IMR-90 (cell line): ENCODE measurements at regions not wholly inside any gene's neighbourhood (a gene's known extent, or its start where the extent isn't known, plus 50 kb on each side); places are given as distances from the start of the nearest gene placed in this dataset.

Source experiments
- ATAC-seq: fragments of 200-7000 bp; cut with Tn5 transposase; 2 replicates; pipeline ENCODE4 v1.9.1; 2020; ENCODE audit warnings: low read depth, mild to moderate bottlenecking, moderate library complexity
- BruUV-seq: library from RNA; stranded (reverse); fragments of 400-500 nt; replicated peaks from 2 replicates; lab custom pipeline; 2021; lab: Mats Ljungman, UMichigan
- CTCF ChIA-PET: fragments of 300-600 bp; formaldehyde crosslinking; extraction: SDS; loops from one replicate; lab custom pipeline; 2021; ENCODE audit warnings: antibody characterized with exemption; lab: Yijun Ruan, JAX
- POLR2A ChIA-PET: fragments of 300-600 bp; sonication (Branson Sonifier 250); formaldehyde crosslinking; loops from one replicate; lab custom pipeline; 2022; ENCODE audit warnings: antibody characterized with exemption; ENCODE audit not compliant: unreplicated experiment; lab: Charles Lee
- DNase-seq: peaks from one replicate; pipeline ENCODE4 v3.0.0; 2013
- H2AFZ ChIP-seq: replicated peaks from 2 replicates; pipeline ENCODE3; 2013; ENCODE audit warnings: low read length, mild to moderate bottlenecking; ENCODE audit not compliant: poor library complexity
- H2AK5ac ChIP-seq: 2 replicates; pipeline ENCODE4 v1.6.1; 2013; ENCODE audit warnings: low read depth, low read length, inconsistent platforms
- H2AK9ac ChIP-seq: replicated peaks from 2 replicates; pipeline ENCODE3; 2013; ENCODE audit warnings: mild to moderate bottlenecking, low read depth, low read length, moderate library complexity; ENCODE audit not compliant: poor library complexity
- H2BK120ac ChIP-seq: 2 replicates; pipeline ENCODE4 v1.6.1; 2013; ENCODE audit warnings: low read depth, low read length, inconsistent platforms
- H2BK15ac ChIP-seq: 3 replicates; pipeline ENCODE4 v1.6.1; 2013; ENCODE audit warnings: low read depth, low read length, inconsistent platforms
- H2BK20ac ChIP-seq: 2 replicates; pipeline ENCODE4 v1.6.1; 2013; ENCODE audit warnings: low read depth, mild to moderate bottlenecking, inconsistent platforms, low read length, moderate library complexity
- H2BK5ac ChIP-seq: 2 replicates; pipeline ENCODE4 v1.6.1; 2013; ENCODE audit warnings: mild to moderate bottlenecking, low read depth, low read length, inconsistent platforms; ENCODE audit not compliant: poor library complexity, severe bottlenecking
- H3K14ac ChIP-seq: replicated peaks from 2 replicates; pipeline ENCODE4 v1.6.1; 2013; ENCODE audit warnings: low read depth, low read length, inconsistent platforms
- H3K18ac ChIP-seq: 2 replicates; pipeline ENCODE4 v1.6.1; 2013; ENCODE audit warnings: low read depth, low read length, control low read depth
- H3K23ac ChIP-seq: 2 replicates; pipeline ENCODE4 v1.6.1; 2013; ENCODE audit warnings: low read depth, low read length, inconsistent platforms
- H3K27ac ChIP-seq: 2 replicates; pipeline ENCODE4 v1.5.1; 2013; ENCODE audit warnings: mild to moderate bottlenecking, control low read depth, low read length; ENCODE audit not compliant: insufficient read depth
- H3K27me3 ChIP-seq: 2 replicates; pipeline ENCODE4 v1.6.1; 2013; ENCODE audit warnings: low read length; ENCODE audit not compliant: control insufficient read depth, insufficient read depth
- H3K36me3 ChIP-seq: 2 replicates; pipeline ENCODE4 v1.6.1; 2013; ENCODE audit warnings: low read length, mixed read lengths; ENCODE audit not compliant: control insufficient read depth, insufficient read depth
- H3K4ac ChIP-seq: 2 replicates; pipeline ENCODE4 v1.6.1; 2013; ENCODE audit warnings: low read depth, low read length, inconsistent platforms
- H3K4me1 ChIP-seq: 2 replicates; pipeline ENCODE4 v1.6.1; 2013; ENCODE audit warnings: low read length, mixed read lengths; ENCODE audit not compliant: control insufficient read depth, insufficient read depth
- H3K4me2 ChIP-seq: 2 replicates; pipeline ENCODE4 v1.6.1; 2013; ENCODE audit warnings: low read depth, mild to moderate bottlenecking, control low read depth, low read length, moderate library complexity
- H3K4me3 ChIP-seq: 2 replicates; pipeline ENCODE4 v1.5.1; 2013; ENCODE audit warnings: low read depth, mild to moderate bottlenecking, control low read depth, low read length, moderate library complexity; ENCODE audit not compliant: insufficient read depth
- H3K56ac ChIP-seq: 2 replicates; pipeline ENCODE4 v1.6.1; 2013; ENCODE audit warnings: low read length, inconsistent platforms; ENCODE audit not compliant: insufficient read depth; ENCODE audit errors: extremely low read depth
- H3K79me1 ChIP-seq, 2 experiments: 2 replicates each; pipeline ENCODE4 v1.6.1; 2013; ENCODE audit warnings: low read length in 2 of 2, inconsistent platforms in 1 of 2, low read depth in 1 of 2
- H3K9ac ChIP-seq: 2 replicates; pipeline ENCODE4 v1.6.1; 2013; ENCODE audit warnings: low read depth, low read length, control low read depth
- H3K9me1 ChIP-seq: 2 replicates; pipeline ENCODE4 v1.6.1; 2013; ENCODE audit warnings: low read length, inconsistent platforms; ENCODE audit not compliant: insufficient read depth
- H3K9me3 ChIP-seq: 2 replicates; pipeline ENCODE4 v1.6.1; 2013; ENCODE audit warnings: low read length; ENCODE audit not compliant: control insufficient read depth, insufficient read depth
- H4K20me1 ChIP-seq: 2 replicates; pipeline ENCODE4 v1.6.1; 2013; ENCODE audit warnings: low read length, inconsistent platforms; ENCODE audit not compliant: insufficient read depth
- H4K5ac ChIP-seq: 2 replicates; pipeline ENCODE4 v1.6.1; 2013; ENCODE audit warnings: mild to moderate bottlenecking, low read depth, low read length, control low read depth
- H4K8ac ChIP-seq, 2 experiments: 2 replicates each; pipeline ENCODE4 v1.6.1; 2013; ENCODE audit warnings: low read depth in 2 of 2, low read length in 2 of 2, control low read depth in 1 of 2, inconsistent platforms in 1 of 2
- H4K91ac ChIP-seq: 2 replicates; pipeline ENCODE4 v1.6.1; 2013; ENCODE audit warnings: low read depth, low read length, inconsistent platforms; ENCODE audit not compliant: insufficient read depth
- CHD1 ChIP-seq: IDR thresholded peaks from 2 replicates; pipeline ENCODE4 v1.6.1; 2012; ENCODE audit warnings: low read depth, low read length, improper control_type of control experiment
- MXI1 ChIP-seq: IDR thresholded peaks from 2 replicates; pipeline ENCODE4 v1.6.1; 2012; ENCODE audit warnings: low read depth, mild to moderate bottlenecking, low read length, moderate library complexity, borderline replicate concordance
- NFE2L2 ChIP-seq: fragments of 150-350 bp; IDR thresholded peaks from 2 replicates; pipeline ENCODE4 v1.6.1; 2016; ENCODE audit warnings: low read depth, mild to moderate bottlenecking, low read length
- POLR2A ChIP-seq: IDR thresholded peaks from 2 replicates; pipeline ENCODE4 v1.6.1; 2012; ENCODE audit warnings: mild to moderate bottlenecking, low read depth, low read length
- RCOR1 ChIP-seq: IDR thresholded peaks from 2 replicates; pipeline ENCODE4 v1.6.1; 2012; ENCODE audit warnings: mild to moderate bottlenecking, low read length, improper control_type of control experiment; ENCODE audit not compliant: insufficient replicate concordance
- RFX5 ChIP-seq: IDR thresholded peaks from 2 replicates; pipeline ENCODE4 v1.8.0; 2012; ENCODE audit warnings: low read depth, mild to moderate bottlenecking, low read length, moderate library complexity
- SMC3 ChIP-seq: fragments of 150-350 bp; IDR thresholded peaks from 2 replicates; pipeline ENCODE4 v1.6.1; 2016; ENCODE audit warnings: low read depth, mild to moderate bottlenecking, antibody characterized with exemption, low read length, moderate library complexity
- WGBS, 2 experiments: methylation state at CpG; one replicate each; pipeline versions ENCODE4 v1.1.5 to v1.1.7; 2013; ENCODE audit warnings: missing lambda C conversion rate in 2 of 2; ENCODE audit not compliant: insufficient read length in 1 of 2; ENCODE audit errors: extremely low coverage in 2 of 2; 5-methylcytosine and 5-hydroxymethylcytosine counted together
- dilution Hi-C: fragments of 300-500 bp; cut with HindIII; formaldehyde crosslinking; loops from one replicate; pipeline ENCODE4 v1.14.3; 2018; ENCODE audit warnings: low sequenced_read_pairs; ENCODE audit not compliant: unreplicated experiment
- in situ Hi-C: fragments of 300-500 bp; cut with MboI; formaldehyde crosslinking; loops from 3 replicates; pipeline ENCODE4 v1.14.3; 2019; ENCODE audit warnings: low sequenced_read_pairs, inconsistent platforms, mixed read lengths
- intact Hi-C: fragments of 100-400 bp; cut with micrococcal nuclease; formaldehyde crosslinking; loops from 2 replicates; pipeline ENCODE4 v1.10.0; 2022
- TF ChIP-seq, protein P1 (sequence below): conservative IDR thresholded peaks from 2 replicates; pipeline ENCODE4 v1.5.1; 2012; ENCODE audit warnings: mild to moderate bottlenecking, low read depth, low read length, improper control_type of control experiment
- TF ChIP-seq, protein P2 (sequence below): fragments of 150-350 bp; IDR thresholded peaks from 2 replicates; pipeline ENCODE4 v1.6.1; 2017; ENCODE audit warnings: mild to moderate bottlenecking, antibody characterized with exemption, low read length, low read depth

DNA sequence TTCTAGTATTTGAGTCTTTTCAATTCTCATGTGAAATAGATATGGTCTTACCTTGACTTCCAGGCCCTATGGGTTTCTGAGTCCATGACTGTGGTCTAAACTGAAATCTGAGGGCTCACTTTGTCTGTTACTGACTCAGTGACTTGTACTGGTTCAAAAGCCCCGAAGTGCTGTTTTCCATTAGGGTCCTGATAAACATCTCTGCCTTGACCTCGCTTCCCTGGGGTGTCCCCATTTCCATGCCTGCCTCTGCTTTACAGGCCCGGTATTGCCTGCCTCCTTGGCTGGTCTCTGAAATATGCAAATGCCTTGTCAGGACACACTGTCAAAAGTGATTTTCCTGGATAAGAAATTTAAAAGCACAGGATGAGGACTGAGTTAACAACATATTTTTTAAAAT is 538.8 kb downstream of the SOCS6 start:
- H3K9me3 ChIP-seq = peaks cover 7% of the 10 kb centered on the region
- H3K56ac ChIP-seq = no peak overlapping the region
- no TSS peak for BruUV-seq
- no peak overlapping the region for H4K8ac ChIP-seq
- dilution Hi-C loops (no loop called here), in situ Hi-C loops (no loop called here), intact Hi-C loops (no loop called here)
- no peak overlapping the region for H4K91ac ChIP-seq
- ATAC-seq = no peak
- H2BK15ac ChIP-seq = no peak overlapping the region
- H3K23ac ChIP-seq = no peak overlapping the region
- H2AK9ac ChIP-seq = no peak overlapping the region
- no peak overlapping the region for H4K5ac ChIP-seq
- H2AK5ac ChIP-seq = no peak overlapping the region
- H3K79me1 ChIP-seq = no peaks in the 10 kb centered on the region
- H2BK5ac ChIP-seq = no peak overlapping the region
- 13% methylated on average over 1 of the region's 3 CpGs; no CpG with 5 or more reads in 1 of the 2 experiments for WGBS, 2 experiments
- H3K9ac ChIP-seq = no peak overlapping the region
- TF ChIP-seq POLR2A = no peak
- TF ChIP-seq MXI1 = no peak
- no peak for TF ChIP-seq CHD1
- no peak for TF ChIP-seq NFE2L2
- TF ChIP-seq SMC3 = no peak
- no peak for TF ChIP-seq RFX5
- TF ChIP-seq, protein P1, sequence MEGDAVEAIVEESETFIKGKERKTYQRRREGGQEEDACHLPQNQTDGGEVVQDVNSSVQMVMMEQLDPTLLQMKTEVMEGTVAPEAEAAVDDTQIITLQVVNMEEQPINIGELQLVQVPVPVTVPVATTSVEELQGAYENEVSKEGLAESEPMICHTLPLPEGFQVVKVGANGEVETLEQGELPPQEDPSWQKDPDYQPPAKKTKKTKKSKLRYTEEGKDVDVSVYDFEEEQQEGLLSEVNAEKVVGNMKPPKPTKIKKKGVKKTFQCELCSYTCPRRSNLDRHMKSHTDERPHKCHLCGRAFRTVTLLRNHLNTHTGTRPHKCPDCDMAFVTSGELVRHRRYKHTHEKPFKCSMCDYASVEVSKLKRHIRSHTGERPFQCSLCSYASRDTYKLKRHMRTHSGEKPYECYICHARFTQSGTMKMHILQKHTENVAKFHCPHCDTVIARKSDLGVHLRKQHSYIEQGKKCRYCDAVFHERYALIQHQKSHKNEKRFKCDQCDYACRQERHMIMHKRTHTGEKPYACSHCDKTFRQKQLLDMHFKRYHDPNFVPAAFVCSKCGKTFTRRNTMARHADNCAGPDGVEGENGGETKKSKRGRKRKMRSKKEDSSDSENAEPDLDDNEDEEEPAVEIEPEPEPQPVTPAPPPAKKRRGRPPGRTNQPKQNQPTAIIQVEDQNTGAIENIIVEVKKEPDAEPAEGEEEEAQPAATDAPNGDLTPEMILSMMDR = no peak
- TF ChIP-seq RCOR1 = no peak
- TF ChIP-seq, protein P2, sequence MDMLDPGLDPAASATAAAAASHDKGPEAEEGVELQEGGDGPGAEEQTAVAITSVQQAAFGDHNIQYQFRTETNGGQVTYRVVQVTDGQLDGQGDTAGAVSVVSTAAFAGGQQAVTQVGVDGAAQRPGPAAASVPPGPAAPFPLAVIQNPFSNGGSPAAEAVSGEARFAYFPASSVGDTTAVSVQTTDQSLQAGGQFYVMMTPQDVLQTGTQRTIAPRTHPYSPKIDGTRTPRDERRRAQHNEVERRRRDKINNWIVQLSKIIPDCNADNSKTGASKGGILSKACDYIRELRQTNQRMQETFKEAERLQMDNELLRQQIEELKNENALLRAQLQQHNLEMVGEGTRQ = no peak
- H3K27me3 ChIP-seq = no peaks in the 10 kb centered on the region
- no peak overlapping the region for H2BK120ac ChIP-seq
- no peak for DNase-seq
- ChIA-PET POLR2A (no interaction called here), CTCF (no interaction called here)
- H2AFZ ChIP-seq = no peak overlapping the region
- H3K4me2 ChIP-seq = no peak overlapping the region
- H3K18ac ChIP-seq = no peak overlapping the region
- no peak overlapping the region for H3K27ac ChIP-seq
- H4K20me1 ChIP-seq = no peaks in the 10 kb centered on the region
- H3K14ac ChIP-seq = no peak overlapping the region
- no peak overlapping the region for H3K4ac ChIP-seq
- H3K4me3 ChIP-seq = no peak overlapping the region
- no peaks in the 10 kb centered on the region for H3K9me1 ChIP-seq
- H3K36me3 ChIP-seq = no peaks in the 10 kb centered on the region
- H3K4me1 ChIP-seq = no peaks in the 10 kb centered on the region
- H2BK20ac ChIP-seq = no peak overlapping the region
